NCI-H2029 (cell line): ENCODE measurements at regions not wholly inside any gene's neighbourhood (a gene's known extent, or its start where the extent isn't known, plus 50 kb on each side); places are given as distances from the start of the nearest gene placed in this dataset.

ENCODE experiments used
- DNase-seq: peaks from one replicate; lab custom pipeline; 2025; lab: John Stamatoyannopoulos, UW

DNA sequence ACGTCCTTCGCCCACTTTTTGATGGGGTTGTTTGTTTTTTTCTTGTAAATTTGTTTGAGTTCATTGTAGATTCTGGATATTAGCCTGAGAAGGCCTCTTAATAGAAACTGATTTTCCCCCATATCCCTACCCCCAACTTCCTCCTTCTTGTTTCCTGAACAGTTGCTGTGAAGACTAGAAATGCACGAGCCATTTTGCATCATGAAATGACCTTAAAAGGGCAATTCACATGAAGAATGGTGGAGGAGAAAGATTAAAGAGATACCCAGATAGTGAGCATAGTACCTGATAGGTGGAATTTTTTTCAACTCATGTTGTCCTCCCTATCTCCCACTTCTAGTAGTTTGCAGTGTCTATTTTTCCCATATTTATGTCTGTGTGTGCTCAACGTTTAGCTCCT is 55.2 kb upstream of the KCNH8 start:
- no peak for DNase-seq

DNA sequence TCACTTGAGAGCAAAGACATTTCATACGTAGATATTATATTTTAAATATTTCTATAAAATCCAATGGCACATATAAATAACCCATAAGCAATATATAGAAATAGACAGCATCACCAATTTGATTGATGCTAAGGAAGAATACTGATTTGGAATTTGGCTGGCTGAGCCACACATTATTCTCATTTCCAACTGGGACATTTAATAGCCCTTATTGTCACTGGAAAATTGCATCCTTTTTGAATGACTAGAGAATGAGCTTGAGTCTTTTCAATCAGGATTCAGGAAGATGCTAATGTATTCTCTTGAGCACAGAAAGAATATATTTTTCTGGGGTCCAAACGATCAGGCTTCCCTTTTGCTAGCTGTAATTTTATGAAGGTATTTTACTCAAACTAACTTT is 70.9 kb upstream of the KCNH8 start:
- DNase-seq: no peak

GRCh38 chr3:19075037-19075436 is 73.3 kb upstream of the KCNH8 start:
- no peak for DNase-seq

DNA sequence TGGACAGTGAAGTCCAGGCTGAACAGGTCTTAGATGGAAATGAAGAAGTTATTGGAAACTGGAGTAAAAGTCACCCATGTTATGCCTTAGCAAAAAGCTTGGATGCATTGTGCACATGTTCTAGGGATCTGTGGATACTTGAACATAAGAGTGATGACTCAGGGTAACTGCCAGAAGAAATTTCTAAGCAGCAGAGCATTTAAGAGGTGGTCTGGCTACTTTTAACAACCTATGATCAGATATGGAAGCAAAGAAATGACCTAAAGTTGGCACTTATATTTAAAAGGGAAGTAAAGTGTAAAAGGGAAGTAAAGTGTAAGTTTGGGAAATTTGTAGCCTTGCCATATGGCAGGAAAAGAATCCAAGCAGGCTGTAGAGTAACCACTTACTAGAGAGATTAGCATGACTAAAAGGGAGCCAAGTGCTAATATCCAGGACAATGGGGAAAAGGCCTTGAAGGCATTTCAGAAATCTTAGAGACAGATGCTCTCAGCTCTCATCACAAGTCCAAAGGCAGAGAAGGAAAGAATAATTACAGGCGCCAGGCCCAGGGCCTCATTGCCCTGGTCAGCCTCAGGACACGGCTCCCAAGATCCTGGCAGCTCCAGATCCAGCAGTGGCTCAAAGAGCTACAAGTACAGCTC is 73.9 kb upstream of the KCNH8 start:
- no peak for DNase-seq

DNA sequence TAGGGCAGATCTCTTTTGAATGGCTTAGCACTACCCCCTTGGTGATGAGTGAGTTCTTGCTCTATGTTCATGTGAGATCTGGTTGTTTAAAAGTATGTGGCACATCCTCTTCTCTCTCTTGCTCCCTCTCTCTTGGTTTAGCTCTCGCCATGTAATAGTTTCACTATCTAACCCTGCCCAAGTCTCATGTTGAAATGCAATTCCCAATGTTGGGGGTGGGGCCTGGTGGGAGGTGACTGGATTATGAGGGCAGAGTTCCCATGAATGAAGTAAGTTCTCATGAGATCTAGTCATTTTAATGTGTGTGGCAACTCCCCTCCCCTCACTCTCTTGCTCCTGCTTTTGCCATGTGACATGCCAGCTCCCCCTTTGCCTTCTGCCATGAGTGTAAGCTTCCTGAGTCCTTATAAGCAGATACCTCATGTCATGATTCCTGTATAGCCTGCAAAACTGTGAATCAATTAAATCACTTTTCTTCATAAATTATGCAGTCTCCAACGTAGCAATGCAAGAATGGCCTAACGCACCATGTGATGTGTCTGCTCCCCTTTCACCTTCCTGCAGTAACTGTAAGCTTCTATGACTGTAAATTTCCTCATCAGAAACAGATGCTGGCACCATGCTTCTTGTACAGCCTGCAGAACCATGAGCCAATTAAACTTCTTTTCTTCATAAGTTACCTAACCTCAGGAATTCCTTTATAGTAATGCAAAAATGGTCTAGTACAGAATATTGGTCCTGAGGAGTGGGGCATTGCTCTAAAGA is 74.8 kb upstream of the KCNH8 start:
- DNase-seq: no peak

- DNase-seq: no peak
These were observed 78.0 kb upstream of the KCNH8 start for GRCh38 chr3:19070325-19070724.

- peak; percentile 2 for DNase-seq
These were observed 83.3 kb upstream of the KCNH8 start for GRCh38 chr3:19065027-19065426.

GRCh38 chr3:19063936-19064335 is 84.4 kb upstream of the KCNH8 start:
- DNase-seq: no peak

- DNase-seq: no peak
These were observed 87.9 kb upstream of the KCNH8 start for GRCh38 chr3:19060404-19060803.

- no peak for DNase-seq
These were observed 95.4 kb upstream of the KCNH8 start for GRCh38 chr3:19052874-19053273.

- peak; percentile 8 for DNase-seq
These were observed 101.9 kb upstream of the KCNH8 start for GRCh38 chr3:19046440-19046839.

DNA sequence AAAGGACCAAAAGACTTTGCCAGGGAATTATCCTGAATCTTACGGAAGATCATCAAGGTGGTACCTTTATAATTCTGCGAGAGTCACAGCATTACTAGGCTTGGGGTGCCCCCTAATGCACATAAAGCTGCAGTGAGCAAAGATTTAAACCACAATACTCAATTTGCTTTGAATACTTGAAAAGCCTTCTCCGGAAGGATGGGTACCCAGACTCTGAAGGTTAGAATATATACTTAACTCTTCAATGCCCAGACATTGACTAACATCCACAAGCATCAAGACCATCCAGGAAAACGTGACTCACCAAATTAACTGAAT is 117.8 kb upstream of the KCNH8 start:
- no peak for DNase-seq

GRCh38 chr3:19029837-19030521 is 118.3 kb upstream of the KCNH8 start:
- no peak for DNase-seq

- DNase-seq: no peak
These were observed 122.9 kb upstream of the KCNH8 start for GRCh38 chr3:19025441-19025840.

- no peak for DNase-seq
These were observed 125.8 kb upstream of the KCNH8 start for GRCh38 chr3:19022546-19022945.

DNA sequence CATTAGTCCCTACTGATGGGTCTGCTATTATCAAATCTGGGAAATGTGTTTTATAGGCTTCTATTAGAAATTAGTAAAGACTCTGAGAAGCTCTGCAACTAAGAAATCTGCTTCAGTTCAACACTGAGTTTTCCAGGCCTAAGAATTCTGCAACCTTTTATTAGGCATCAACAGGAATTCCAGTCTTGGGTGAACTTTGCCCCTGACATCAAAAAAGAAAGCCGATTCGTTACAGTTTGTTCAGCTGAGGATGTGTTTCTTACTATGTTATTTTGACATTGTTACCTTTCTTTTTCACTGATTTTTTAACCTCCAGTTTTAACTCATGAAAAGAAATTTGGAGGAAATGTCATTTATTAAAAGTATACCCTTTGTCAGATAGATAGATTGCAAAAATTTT is 131.5 kb upstream of the KCNH8 start:
- DNase-seq: no peak

GRCh38 chr3:19013879-19014278 is 134.4 kb upstream of the KCNH8 start:
- DNase-seq: no peak

DNA sequence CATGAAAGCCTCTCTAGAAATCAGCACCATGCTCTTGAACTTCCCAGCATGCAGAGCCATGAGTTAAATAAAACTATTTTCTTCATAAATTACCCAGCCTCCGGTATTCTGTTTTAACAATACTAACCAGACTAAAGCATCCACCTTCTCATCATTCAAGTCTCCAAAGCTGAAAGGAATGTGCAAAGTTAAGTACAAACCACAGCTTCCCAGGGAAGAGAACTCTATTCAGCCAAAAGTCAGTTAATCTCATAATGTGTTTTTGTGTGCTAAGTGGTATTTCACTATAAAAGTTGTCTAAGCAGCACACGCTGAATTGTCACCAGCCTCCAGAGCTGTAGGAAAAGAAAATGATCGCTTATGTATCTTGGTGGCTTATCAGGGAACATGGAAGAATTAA is 135.5 kb upstream of the KCNH8 start:
- no peak for DNase-seq

GRCh38 chr3:19002606-19003005 is 145.7 kb upstream of the KCNH8 start:
- no peak for DNase-seq

DNA sequence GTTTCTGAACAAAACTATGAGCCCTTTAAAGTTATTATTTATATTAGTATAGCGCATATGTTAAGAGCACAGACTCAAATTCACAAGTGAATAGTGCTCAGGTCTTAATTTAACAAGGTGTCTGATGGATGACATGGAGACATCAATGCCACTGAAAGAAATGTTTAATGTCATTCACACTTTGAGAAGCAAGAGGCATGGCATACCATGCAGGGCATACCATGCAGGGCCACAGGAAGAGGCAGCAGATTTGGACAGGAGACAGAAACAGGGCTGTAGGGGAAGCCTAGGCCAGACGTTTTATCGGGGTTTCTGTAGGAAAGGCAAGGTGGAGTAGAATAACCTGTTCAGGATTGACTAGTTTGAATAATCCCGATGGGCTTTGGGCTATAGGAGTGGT is 150.2 kb upstream of the KCNH8 start:
- DNase-seq: no peak

- no peak for DNase-seq
These were observed 155.6 kb upstream of the KCNH8 start for GRCh38 chr3:18992709-18993108.

DNA sequence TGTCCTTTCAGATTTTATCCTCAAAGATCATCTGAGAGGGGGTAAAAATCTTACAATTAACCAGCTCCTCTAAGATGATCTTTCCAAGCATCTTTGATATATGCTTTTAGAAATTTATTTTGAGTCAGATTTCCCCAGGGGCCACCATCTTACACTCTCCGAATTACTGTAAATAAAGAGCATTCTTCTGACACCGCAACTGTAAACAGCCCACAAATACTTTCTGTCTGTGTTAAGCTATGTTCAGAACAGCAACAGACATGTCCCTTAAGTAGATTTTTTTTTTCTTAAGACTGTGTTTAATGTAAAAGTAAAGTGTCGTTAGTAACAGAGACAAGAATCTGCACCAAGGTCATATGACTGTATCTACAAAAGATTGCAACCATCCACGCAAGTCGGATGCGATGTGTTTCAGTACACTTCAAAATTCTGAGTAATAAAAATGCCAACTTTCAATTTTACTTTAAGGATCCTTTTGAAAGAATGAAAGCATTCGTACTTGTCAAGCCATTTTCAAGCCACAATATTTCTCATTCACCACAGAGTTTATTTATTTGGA is 159.0 kb upstream of the KCNH8 start:
- DNase-seq: no peak

GRCh38 chr3:18988614-18989229 is 159.6 kb upstream of the KCNH8 start:
- DNase-seq: peak; percentile 67
